GM18508 (cell line): ENCODE measurements at regions not wholly inside any gene's neighbourhood (a gene's known extent, or its start where the extent isn't known, plus 50 kb on each side); places are given as distances from the start of the nearest gene placed in this dataset.
"Not testable (repeated sequence)": the region's sequence is repeated elsewhere in the genome, so short reads cannot be mapped to it uniquely, and the experiment has no call there.

Source experiments
- ATAC-seq: cut with Tn5 transposase; IDR thresholded peaks from one replicate; pipeline ENCODE4 v1.9.1; 2021; ENCODE audit warnings: moderate number of reproducible peaks; ENCODE audit not compliant: insufficient read depth, unreplicated experiment

DNA sequence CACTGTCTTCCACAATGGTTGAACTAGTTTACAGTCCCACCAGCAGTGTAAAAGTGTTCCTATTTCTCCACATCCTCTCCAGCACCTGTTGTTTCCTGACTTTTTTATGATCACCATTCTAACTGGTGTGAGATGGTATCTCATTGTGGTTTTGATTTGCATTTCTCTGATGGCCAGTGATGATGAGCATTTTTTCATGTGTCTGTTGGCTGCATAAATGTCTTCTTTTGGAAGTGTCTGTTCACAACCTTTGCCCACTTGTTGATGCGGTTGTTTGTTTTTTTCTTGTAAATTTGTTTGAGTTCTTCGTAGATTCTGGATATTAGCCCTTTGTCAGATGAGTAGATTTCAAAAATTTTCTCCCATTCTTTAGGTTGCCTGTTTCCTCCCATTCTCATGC is 194.0 kb upstream of the IL12B start:
- not testable (repeated sequence) for ATAC-seq

DNA sequence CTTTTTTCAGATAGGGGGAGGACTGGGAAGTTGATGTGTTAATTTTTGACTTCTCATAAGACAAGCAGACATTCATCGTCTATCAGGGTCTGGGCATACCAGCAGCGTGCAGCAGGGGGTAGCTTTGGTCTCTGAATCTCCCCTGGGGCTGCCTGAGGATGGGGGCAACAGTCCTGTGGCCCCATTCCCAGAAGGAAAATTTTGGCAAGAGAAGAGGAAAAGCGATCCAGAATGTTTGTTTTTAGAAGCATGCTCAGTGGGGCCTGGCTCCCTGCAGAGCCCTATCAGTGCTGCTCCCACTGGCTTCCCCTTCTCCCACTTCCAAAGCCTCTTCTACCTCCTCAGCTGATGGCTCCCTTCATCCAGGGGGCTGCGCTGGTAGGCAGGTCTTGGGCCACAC is 194.8 kb upstream of the IL12B start:
- ATAC-seq = no peak

DNA sequence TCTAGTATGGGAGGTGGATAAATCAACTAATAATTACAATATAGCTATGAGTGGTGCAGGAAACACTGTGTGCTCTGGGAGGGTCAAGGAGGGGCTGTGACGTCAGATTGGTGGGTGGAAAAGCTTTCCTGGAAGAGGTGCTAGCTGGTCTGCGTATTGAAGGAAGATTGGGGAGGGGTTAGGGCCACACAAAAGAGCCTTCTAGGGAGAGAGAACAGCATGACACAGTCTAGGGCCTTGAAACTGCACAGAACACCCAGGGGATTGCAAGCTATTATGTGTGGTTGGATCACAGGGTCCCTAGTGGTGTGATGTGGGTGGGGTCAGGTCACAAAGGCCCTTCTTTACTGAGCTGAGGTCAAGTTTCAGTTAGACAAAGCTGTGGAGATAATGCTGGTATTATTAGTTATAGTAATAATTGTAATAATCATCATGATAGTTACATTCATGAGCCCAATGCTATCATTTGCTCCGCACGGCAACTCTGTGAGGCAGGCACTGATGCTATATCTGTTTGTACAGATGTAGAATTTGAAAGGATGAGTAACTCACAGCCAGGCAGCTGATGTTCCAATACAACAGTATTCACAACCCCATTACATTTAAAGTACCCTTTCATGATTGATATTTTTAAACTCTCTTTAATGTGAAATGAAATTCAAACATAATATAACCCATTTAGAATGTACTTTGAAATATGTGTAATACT is 197.4 kb upstream of the IL12B start:
- ATAC-seq = no peak

DNA sequence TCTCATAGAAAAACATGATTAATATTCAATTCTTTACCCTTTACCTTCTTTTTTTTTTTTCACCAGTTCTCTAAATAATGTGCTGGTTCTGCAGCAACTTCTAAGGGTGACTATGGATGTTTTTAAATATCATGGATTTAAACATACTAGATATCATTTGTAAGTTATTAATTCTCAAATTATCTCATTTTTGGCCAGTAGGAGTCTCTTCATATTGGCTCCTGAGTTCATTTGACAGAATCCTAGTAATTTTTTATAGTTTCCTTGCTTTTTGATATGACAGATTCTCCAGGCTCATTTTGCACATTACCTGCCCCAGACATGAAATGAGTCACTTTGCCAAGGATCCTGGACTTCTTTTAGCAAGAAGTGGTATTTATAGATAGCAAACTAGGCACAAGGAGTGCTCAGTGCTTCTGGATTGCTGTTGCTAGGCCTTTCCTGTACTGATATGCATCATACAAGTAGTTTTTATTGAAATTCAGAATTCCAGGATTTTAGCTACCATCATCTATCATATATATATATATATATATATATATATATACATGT is 201.3 kb upstream of the IL12B start:
- no peak for ATAC-seq

DNA sequence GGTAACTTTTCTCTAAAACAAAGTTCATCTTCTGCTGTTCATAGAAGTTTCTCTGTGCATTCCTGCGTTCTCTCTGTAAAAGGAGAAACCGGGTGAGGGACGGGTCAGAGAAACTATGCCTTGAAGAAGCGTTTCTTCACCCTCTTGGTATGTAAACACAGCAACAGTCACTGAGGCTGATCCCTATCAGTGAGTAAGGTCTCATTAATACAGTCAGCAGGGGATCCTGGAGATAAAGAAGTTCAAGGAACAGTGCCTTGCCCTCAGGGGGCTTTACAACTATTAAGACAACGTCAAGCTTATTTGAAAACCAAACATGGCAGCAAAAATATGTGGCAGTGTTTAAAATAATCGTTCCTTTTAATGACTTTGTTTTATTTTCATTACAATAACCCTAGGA is 202.9 kb upstream of the IL12B start:
- no peak for ATAC-seq

- no peak for ATAC-seq
Measured at GRCh38 chr5:159536166-159536565, 205.9 kb upstream of the IL12B start.

DNA sequence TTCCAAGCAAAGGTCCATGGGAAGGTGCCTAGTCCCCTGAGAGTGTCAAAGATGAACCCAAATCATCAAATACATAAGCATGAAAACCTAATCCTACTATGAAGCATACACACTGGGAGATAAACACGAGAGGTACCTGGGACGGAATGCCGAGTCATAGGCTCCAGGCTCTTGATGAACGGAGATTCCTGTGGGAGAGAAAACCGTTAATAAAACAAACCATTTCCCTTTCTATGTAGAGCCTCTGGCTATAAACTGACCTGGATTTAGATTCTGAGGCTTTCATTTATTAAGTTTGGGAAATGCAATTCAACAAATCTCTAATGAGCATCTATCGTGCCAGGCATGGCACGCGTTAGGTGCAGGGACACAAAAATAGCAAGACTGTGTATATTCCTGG is 206.4 kb upstream of the IL12B start:
- no peak for ATAC-seq

DNA sequence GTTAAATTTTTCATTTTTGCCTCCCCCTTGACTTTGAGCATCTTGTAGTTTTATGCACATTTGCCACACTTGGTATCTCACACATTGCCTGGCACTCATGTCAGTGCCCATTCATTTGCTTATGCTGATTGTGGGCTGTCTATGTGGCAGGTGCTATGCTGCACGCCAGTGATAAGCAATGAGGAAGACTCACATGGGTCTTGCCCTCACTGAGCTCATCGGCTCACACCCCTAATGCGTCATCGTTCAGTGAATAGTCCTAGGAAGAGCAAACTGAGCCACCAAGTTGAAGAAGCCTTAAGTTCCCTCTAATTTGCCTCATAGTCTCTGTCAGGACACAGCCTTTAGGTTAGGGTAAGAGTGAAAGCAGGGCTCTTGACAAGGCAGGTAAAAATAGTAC is 209.4 kb upstream of the IL12B start:
- no peak for ATAC-seq

- no peak for ATAC-seq
Measured at GRCh38 chr5:159543326-159543725, 213.0 kb upstream of the IL12B start.

GRCh38 chr5:159545156-159545555 is 214.9 kb upstream of the IL12B start:
- no peak for ATAC-seq

DNA sequence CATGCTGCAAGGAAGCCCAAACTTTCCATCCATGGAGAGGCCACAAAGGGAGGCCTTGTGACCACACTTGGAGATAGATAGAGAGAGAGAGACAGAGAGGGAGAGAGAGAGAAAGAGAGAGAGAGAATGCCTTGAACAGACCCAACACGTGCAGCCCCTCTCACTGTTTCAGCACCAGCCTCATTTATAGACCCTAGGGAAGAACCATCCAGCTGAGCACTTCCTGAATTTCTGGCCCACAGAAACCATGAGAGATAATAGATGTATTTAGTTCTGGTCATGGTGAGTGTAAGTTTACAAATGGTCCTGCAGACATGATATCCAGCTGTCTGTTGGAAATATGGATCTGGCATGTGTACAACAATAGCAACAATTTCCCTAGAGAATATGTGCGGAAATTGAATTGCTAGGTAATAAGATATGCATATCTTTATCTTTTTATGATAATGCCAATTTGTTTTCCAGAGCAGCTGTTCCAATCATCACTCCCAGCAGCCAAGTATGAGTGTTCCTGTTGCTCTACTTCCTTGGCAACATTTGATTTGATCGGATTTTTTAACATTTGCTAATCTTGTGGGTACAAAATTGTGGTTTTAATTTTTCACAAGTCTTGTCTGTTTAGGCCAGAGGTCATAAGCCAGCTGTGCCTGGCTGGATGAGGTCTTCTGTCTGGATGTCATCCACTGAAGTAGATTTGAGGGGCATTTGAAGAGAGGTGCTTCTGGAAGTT is 217.3 kb upstream of the IL12B start:
- ATAC-seq = no peak

- no peak for ATAC-seq
Measured at GRCh38 chr5:159548517-159548916, 218.2 kb upstream of the IL12B start.

GRCh38 chr5:159549046-159549445 is 218.8 kb upstream of the IL12B start:
- ATAC-seq = no peak

DNA sequence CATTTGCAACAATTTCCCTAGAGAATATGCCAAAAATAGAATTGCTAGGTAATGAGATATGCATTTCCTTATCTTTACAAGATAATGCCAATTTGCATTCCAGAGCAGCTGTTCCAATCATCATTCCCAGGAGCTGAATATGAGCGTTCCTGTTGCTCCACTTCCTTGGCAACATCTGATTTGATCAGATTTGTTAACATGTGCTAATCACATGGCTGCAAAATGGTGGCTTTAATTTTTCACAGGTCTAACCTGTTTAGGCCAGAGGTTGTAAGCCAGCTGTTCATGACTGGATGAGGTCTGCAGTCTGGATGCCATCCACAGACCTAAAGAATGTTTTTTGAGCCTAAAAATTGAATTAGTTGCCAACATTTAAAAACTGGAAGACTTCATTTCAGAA is 220.7 kb upstream of the IL12B start:
- ATAC-seq = no peak

DNA sequence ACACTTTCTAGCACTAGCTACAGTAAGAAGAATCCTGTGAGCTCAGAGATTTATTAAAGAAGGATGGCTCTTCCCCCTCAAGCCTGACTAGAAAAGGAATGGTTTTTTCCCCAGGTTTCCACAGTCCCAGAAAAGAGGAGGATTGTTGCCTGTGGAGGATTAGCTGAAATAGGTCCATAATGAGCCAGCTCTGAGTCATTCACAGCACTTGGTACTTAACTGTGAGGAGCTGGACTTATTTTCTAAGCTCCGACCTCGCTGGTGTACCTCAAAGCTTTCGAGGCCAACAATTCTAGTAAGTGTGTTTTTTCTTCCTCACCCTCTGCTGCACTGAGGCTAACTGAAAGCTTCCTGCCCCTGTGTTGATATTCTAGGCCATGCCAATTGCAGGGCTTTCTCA is 222.5 kb upstream of the IL12B start:
- ATAC-seq = no peak

- ATAC-seq = no peak
Measured at GRCh38 chr5:159553792-159554191, 223.5 kb upstream of the IL12B start.

- ATAC-seq = no peak
Measured at GRCh38 chr5:159555084-159555483, 224.8 kb upstream of the IL12B start.

DNA sequence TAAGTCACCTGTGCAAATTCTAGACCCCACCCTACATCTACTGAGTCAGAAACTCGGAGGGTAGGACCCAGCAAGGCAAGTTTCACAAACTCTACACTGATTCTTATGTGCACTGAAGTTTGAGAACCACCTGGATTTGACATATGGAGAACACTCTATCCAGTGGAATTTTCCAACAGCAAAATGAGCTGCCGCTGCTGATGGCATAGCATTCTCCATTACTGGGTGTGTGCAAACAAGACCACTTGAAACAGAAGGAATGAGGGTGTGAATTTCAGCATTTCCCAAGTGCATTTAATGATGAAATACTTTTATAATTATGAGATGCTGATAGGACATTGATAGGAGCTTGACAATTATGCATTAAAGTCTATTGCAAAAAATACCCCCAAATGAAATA is 229.1 kb upstream of the IL12B start:
- ATAC-seq = no peak

DNA sequence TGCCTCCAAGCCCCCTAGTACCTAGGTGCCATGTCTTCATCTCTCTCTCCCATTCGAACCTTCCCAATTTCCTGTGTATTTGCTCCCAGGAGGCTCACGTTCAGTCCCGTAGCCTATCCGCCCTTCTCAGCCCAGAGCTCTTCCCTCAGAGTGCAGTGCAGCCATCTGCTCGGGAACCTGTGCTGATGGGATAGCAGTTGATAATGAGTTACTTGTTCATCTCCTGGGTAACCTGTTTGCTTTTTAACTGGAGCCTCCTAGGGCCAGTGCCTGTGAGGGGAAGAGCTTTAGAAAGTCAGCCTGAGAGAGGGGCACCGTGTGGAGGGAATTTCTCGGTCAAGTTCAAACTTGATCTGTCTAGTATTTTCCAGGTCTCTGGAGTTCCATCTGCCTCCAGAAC is 229.8 kb upstream of the IL12B start:
- no peak for ATAC-seq

DNA sequence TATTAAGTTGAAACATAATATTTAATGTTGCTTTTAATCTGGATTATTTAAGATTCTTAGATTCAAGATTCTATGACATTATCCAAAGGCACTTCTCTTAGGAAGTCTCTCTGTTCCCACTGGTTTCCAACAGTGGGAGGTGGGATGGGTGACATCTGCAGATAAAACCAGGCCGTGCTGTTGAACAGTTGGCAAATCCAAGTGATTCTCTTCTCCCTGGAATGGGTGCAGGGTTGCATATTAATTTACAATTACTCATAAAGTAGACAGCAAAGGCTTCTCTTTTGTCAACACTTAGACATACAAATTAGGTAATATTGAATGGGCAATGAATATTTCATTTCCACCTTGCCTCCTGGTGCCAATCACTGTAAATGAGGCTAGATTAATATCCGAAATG is 233.7 kb upstream of the IL12B start:
- no peak for ATAC-seq

DNA sequence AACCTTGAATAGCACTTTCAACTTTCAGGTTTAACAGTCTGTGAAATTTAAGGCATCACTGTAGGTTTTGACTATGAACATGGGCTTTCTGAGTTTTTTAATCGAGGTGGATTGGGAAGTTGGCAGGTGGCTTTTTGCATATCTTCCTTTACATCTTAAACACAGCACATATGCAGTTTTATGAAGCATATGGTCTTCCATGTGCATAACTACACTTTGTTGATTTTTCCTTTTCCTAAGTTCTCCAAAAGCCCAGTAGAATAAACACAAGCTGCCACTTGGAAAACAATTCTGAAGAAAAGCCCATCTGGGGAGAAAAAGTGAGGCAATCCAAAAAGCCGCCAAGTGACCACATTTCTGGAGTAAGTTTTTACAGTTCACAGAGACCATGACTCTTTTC is 236.5 kb upstream of the IL12B start:
- ATAC-seq = no peak

DNA sequence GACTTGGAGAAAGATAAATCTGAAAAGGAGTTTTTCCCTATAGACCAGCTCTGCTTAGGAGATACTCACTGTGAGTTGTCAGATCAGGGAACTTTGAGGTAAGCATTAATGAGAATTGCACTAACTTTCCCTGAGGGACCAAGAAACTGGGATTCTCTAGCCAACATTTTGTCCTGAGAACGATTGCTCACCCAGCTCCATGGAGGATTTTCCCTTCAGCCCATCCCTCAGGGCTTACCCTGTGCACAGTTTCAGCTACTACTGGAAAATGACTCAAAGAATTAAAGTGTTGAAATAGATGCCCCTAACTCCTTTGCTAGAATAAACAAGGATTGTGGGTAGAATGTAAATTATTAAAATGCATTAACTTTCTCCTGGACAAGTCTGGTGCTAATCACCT is 237.2 kb upstream of the IL12B start:
- no peak for ATAC-seq
